BLaER1 (cell line): ENCODE measurements at regions not wholly inside any gene's neighbourhood (a gene's known extent, or its start where the extent isn't known, plus 50 kb on each side); places are given as distances from the start of the nearest gene placed in this dataset.
"Not testable (repeated sequence)": the region's sequence is repeated elsewhere in the genome, so short reads cannot be mapped to it uniquely, and the experiment has no call there.

Source experiments
- H3K27ac ChIP-seq: shearing (Covaris generic); formaldehyde crosslinking; 2 replicates; pipeline ENCODE4 v1.8.1; 2022
- H3K27me3 ChIP-seq: shearing (Covaris generic); formaldehyde crosslinking; 2 replicates; pipeline ENCODE4 v1.8.1; 2022
- H3K36me3 ChIP-seq: shearing (Covaris generic); formaldehyde crosslinking; 2 replicates; pipeline ENCODE4 v1.8.1; 2022
- H3K4me1 ChIP-seq: shearing (Covaris generic); formaldehyde crosslinking; 2 replicates; pipeline ENCODE4 v1.8.1; 2022
- H3K4me2 ChIP-seq: shearing (Covaris generic); formaldehyde crosslinking; 2 replicates; pipeline ENCODE4 v1.8.1; 2022
- H3K4me3 ChIP-seq: shearing (Covaris generic); formaldehyde crosslinking; 2 replicates; pipeline ENCODE4 v1.8.1; 2022
- H3K9ac ChIP-seq: shearing (Covaris generic); formaldehyde crosslinking; 2 replicates; pipeline ENCODE4 v1.8.1; 2022
- H3K9me3 ChIP-seq: shearing (Covaris generic); formaldehyde crosslinking; 2 replicates; pipeline ENCODE4 v1.8.1; 2022
- H4K20me1 ChIP-seq: shearing (Covaris generic); formaldehyde crosslinking; 2 replicates; pipeline ENCODE4 v1.8.1; 2022
- Cebpa-rat ChIP-seq: shearing (Covaris generic); IDR thresholded peaks from 2 replicates; pipeline ENCODE4 v1.8.1; 2022

DNA sequence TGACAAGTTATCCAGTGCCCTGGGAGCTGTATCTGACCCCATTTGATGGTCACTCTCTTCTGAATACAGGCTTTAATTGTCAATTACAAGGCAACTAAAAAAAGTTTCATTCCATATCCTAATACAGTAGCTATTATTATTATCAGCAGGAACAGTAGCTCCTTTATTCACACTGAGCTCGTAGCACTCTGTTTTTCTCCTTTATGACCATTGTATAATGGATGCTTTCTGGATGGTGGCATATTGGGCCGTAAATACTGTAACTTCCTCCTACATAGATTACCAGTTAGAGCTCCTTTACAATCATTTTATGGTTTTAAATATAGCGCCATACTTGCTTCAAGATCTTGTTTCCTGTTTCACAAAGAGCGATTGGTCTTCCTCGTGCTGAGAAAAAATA is 1040.3 kb downstream of the TSN start:
- H3K9me3 ChIP-seq: no peaks in the 10 kb centered on the region
- H4K20me1 ChIP-seq: no peaks in the 10 kb centered on the region
- no peak overlapping the region for H3K9ac ChIP-seq
- no peak overlapping the region for H3K4me2 ChIP-seq
- H3K27me3 ChIP-seq: no peaks in the 10 kb centered on the region
- H3K4me3 ChIP-seq: no peak overlapping the region
- H3K36me3 ChIP-seq: no peaks in the 10 kb centered on the region
- no peak overlapping the region for H3K27ac ChIP-seq
- TF ChIP-seq Cebpa-rat: no peak
- no peaks in the 10 kb centered on the region for H3K4me1 ChIP-seq

DNA sequence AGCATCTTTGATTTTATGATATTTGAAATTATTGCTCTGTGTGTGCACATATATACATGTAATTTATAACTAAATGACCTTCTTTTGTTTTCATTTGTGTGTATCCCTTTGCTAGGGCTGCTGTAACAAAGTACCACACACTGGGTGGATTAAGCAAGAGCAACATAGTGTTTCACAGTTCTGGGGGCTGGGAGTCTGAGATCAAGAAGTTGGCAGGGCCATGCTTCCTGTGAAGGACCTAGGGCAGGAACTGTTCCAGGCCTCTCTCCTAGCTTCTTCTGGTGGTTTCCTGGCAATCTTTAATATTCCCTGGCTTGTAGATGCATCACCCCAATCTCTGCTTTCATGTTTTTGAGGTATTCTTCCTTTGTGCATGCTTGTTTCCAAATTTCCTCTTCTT is 1043.9 kb downstream of the TSN start:
- Histone ChIP-seq H3K4me1 (no peaks in the 10 kb centered on the region), H3K9me3 (no peaks in the 10 kb centered on the region), H3K36me3 (no peaks in the 10 kb centered on the region), H3K27ac (no peak overlapping the region), H3K4me2 (no peak overlapping the region), H3K4me3 (no peak overlapping the region), H4K20me1 (no peaks in the 10 kb centered on the region), H3K27me3 (no peaks in the 10 kb centered on the region), H3K9ac (no peak overlapping the region)
- no peak for TF ChIP-seq Cebpa-rat

DNA sequence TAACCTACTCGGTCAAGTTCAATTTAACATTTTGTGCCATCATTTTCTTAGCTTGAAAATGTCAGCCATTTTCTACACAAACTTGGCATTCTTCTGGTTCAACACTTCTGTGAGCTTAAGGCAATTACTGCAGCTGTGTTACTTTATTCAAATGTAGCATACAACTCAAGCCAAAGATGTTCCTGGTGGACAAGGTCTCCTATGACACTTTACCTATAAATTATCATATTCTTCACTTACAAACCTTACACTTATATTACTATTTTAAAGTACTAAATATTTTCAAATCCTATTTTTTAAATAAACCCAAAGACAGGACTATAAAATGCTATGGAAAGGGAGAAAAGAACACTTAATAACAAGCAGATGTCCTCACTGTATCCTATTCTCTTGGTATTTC is 1045.3 kb downstream of the TSN start:
- H3K27ac ChIP-seq: no peak overlapping the region
- no peaks in the 10 kb centered on the region for H3K4me1 ChIP-seq
- H3K9ac ChIP-seq: no peak overlapping the region
- H3K4me3 ChIP-seq: no peak overlapping the region
- no peak for TF ChIP-seq Cebpa-rat
- H3K9me3 ChIP-seq: no peaks in the 10 kb centered on the region
- no peaks in the 10 kb centered on the region for H4K20me1 ChIP-seq
- no peaks in the 10 kb centered on the region for H3K36me3 ChIP-seq
- H3K4me2 ChIP-seq: no peak overlapping the region
- H3K27me3 ChIP-seq: no peaks in the 10 kb centered on the region

DNA sequence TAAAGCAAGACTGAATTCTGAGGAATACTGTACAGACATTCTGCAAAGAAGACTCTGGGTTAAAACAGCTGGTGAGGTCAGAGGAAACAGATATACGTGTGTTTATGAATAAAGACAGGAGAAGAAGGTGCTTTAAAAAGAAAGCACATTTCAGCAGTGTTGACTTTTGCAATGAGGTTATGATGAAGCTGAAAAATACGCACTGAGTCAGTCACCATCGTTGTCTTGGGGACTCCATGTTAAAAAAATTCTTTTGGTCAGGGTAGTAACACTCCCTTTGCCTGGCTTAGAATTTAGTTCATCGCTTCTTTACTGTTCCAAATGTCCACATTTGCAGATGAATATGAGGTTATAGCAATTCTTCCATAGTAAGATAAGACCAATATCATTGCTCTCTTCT is 1049.0 kb downstream of the TSN start:
- Histone ChIP-seq H3K36me3 (no peaks in the 10 kb centered on the region), H3K4me3 (no peak overlapping the region), H3K9ac (no peak overlapping the region), H4K20me1 (no peaks in the 10 kb centered on the region), H3K4me2 (no peak overlapping the region), H3K4me1 (no peaks in the 10 kb centered on the region), H3K27ac (no peak overlapping the region), H3K27me3 (no peaks in the 10 kb centered on the region), H3K9me3 (no peaks in the 10 kb centered on the region)
- TF ChIP-seq Cebpa-rat: no peak

DNA sequence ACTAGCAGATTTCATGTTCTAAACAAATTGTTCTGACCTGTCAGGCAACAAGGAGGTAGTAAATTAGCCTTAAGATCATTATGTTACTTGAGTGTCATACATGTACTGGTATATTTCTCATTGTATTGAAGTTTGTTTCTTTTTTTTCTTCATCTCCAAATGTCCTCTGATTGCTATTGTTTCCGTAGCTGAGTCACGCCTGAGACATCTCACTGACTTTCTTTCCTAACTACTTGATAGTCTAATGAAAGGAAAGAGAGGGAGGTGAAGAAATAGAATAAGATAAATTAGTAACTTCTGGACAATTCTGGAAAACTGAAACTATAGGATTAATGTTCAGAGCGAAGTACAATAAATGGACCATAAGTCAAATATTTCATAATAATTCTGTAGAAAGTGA is 1049.9 kb downstream of the TSN start:
- no peak overlapping the region for H3K27ac ChIP-seq
- H3K27me3 ChIP-seq: no peaks in the 10 kb centered on the region
- no peak overlapping the region for H3K9ac ChIP-seq
- H3K36me3 ChIP-seq: no peaks in the 10 kb centered on the region
- no peak overlapping the region for H3K4me2 ChIP-seq
- no peaks in the 10 kb centered on the region for H3K9me3 ChIP-seq
- H3K4me3 ChIP-seq: no peak overlapping the region
- H3K4me1 ChIP-seq: no peaks in the 10 kb centered on the region
- no peaks in the 10 kb centered on the region for H4K20me1 ChIP-seq
- TF ChIP-seq Cebpa-rat: no peak

DNA sequence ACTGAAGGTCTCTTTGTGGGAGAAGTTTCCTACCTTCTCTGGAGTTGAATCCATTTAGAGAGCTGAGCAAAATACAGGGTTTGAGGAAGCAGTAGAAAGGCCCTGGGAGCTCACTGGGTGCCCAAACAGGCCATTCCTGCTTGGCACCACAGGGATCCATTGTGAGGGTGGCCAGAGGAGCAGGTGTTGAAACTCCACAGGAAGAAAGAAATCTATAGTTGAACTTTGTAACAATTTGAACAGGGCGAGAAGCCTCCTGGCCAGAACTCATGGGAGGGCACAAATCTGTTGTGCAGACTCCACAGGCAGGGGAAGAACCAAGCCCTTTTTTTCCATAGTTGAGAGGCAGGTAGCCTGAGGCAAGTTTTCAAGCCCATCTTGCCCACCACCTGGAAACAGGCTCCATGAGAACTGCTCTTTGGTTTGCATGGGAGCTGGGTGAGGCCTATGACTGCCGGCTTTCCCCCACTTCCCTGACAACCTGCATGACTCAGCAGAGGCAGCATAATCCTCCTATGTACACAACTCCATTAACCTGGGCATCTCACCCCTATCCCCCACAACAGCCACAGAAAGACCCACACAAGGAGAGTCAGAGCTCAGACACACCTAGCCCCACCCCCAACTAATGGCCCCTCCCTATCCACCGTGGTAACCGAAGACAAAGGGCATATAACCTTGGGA is 1053.0 kb downstream of the TSN start:
- Histone ChIP-seq H4K20me1 (no peaks in the 10 kb centered on the region), H3K4me1 (no peaks in the 10 kb centered on the region), H3K4me3 (no peak overlapping the region), H3K9me3 (no peaks in the 10 kb centered on the region), H3K27me3 (no peaks in the 10 kb centered on the region), H3K4me2 (no peak overlapping the region), H3K36me3 (no peaks in the 10 kb centered on the region), H3K27ac (no peak overlapping the region), H3K9ac (no peak overlapping the region)
- TF ChIP-seq Cebpa-rat: no peak

DNA sequence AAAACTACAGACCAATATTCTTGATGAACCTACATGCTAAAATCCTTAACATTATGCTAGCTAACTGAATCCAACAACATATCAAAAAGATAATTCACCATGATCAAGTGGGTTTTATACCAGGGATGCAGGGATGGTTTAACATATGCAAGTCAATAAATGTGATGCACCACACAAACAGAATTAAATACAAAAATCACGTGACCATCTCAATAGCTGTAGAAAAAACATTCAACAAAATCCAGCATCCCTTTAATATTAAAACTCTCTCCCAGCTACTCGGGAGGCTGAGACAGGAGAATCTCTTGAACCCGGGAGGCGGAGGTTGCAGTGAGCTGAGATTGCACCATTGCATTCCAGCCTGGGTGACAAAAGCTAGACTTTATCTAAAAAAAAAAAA is 1056.8 kb downstream of the TSN start:
- not testable (repeated sequence) for H3K4me1 ChIP-seq, H3K9me3 ChIP-seq, H3K36me3 ChIP-seq, H4K20me1 ChIP-seq, H3K27me3 ChIP-seq, H3K4me3 ChIP-seq, H3K4me2 ChIP-seq, H3K9ac ChIP-seq, H3K27ac ChIP-seq

DNA sequence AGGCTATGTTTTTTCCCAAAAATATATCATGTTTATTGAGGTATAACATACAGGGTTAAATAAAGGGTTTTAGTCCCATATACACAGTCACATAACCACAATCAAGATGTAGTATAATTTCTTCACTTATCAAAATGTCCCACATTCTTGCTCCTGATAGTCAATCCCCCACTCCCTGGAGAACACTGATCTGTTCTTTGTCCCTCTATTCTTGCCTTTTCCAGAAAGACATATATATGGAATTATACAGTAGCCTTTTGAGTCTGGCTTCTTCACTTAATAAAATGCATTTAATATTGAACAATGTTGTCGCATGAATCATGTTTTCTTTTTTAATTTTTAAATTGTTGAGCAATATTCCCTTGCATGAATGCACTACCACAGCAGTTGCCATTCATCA is 1059.7 kb downstream of the TSN start:
- H3K4me2 ChIP-seq: no peak overlapping the region
- no peak overlapping the region for H3K9ac ChIP-seq
- TF ChIP-seq Cebpa-rat: no peak

DNA sequence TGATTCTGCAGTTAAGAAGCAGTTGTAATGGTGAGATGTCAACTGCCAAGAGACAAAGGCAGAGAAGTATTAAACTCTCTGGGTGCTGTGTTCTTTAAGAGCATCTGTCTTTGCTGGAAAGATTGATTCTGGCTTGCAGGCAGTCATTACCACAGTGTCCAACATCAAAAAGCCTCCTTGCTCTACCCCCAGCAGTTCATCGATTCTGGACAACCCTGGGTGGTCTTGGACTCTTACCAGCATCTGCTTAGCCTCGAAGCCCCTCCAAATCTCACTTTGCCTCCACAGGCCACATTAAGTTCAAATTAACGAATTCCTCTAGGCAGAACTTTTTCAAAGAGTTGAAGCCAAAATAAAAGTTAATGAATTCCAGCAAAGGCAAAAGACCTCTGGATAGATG is 1061.4 kb downstream of the TSN start:
- Histone ChIP-seq H3K9me3 (no peaks in the 10 kb centered on the region), H3K9ac (no peak overlapping the region), H3K27ac (no peak overlapping the region), H3K4me1 (no peaks in the 10 kb centered on the region), H3K27me3 (no peaks in the 10 kb centered on the region), H3K36me3 (no peaks in the 10 kb centered on the region), H3K4me2 (no peak overlapping the region), H3K4me3 (no peak overlapping the region), H4K20me1 (no peaks in the 10 kb centered on the region)
- TF ChIP-seq Cebpa-rat: no peak

More for the DNA sequence above, 1059.7 kb downstream of the TSN start:
- no peaks in the 10 kb centered on the region for H3K36me3 ChIP-seq
- no peaks in the 10 kb centered on the region for H3K9me3 ChIP-seq
- no peak overlapping the region for H3K27ac ChIP-seq
- H3K4me3 ChIP-seq: no peak overlapping the region
- no peaks in the 10 kb centered on the region for H4K20me1 ChIP-seq
- no peaks in the 10 kb centered on the region for H3K4me1 ChIP-seq
- no peaks in the 10 kb centered on the region for H3K27me3 ChIP-seq

DNA sequence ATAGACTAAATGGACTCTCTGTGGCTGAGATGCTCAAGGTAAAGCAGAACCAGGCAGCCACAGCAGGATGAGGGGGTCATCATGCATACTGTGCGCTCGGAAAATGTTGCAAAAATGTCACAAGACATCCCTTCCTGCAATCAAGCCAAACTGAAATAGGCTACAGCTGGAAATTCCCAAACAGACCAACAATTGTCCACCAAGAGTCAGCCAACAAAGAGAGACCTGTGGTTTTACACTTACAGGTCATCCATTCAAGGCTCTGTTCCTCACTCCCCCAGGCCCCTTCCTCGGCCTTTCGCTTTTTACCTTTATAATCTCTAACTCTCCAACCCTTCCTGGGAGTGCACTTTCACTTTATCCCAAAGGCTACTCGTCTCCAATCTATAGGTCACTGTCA is 1066.9 kb downstream of the TSN start:
- no peak overlapping the region for H3K27ac ChIP-seq
- H3K36me3 ChIP-seq: no peaks in the 10 kb centered on the region
- H3K4me2 ChIP-seq: no peak overlapping the region
- H3K4me1 ChIP-seq: no peaks in the 10 kb centered on the region
- no peaks in the 10 kb centered on the region for H3K9me3 ChIP-seq
- no peak overlapping the region for H3K4me3 ChIP-seq
- H3K9ac ChIP-seq: no peak overlapping the region
- no peaks in the 10 kb centered on the region for H4K20me1 ChIP-seq
- no peaks in the 10 kb centered on the region for H3K27me3 ChIP-seq
- TF ChIP-seq Cebpa-rat: no peak

DNA sequence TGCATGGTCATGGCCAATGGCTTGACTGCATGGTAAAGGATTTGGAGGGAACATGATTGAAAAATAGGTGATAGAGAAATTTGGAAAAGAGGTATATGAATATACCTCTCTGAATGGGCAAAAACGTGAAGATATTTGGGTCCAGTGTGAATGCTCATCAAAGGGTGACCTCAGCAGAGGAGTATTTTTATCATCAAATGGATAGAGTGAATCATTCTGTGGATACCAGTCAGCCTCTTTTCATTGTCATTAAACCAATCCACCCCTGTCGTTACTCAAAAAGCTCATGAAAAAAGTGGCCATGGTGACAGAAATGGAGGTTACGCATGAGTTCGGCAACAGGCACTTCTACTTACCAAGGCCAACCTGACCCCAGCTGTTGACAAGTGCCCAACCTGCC is 1074.7 kb downstream of the TSN start:
- H3K4me3 ChIP-seq: no peak overlapping the region
- no peak overlapping the region for H3K27ac ChIP-seq
- no peaks in the 10 kb centered on the region for H3K36me3 ChIP-seq
- H3K27me3 ChIP-seq: no peaks in the 10 kb centered on the region
- no peaks in the 10 kb centered on the region for H3K4me1 ChIP-seq
- no peak for TF ChIP-seq Cebpa-rat
- H4K20me1 ChIP-seq: no peaks in the 10 kb centered on the region
- no peaks in the 10 kb centered on the region for H3K9me3 ChIP-seq
- no peak overlapping the region for H3K4me2 ChIP-seq
- no peak overlapping the region for H3K9ac ChIP-seq
